H9 (cell line): ENCODE measurements at regions not wholly inside any gene's neighbourhood (a gene's known extent, or its start where the extent isn't known, plus 50 kb on each side); places are given as distances from the start of the nearest gene placed in this dataset.

Experiments
- DNase-seq: peaks from one replicate; pipeline ENCODE4 v3.0.0-alpha.2; 2017
- H2AFZ ChIP-seq: one replicate; pipeline ENCODE4 v1.6.1; 2013; ENCODE audit warnings: mild to moderate bottlenecking, low read length, control low read depth, moderate library complexity
- H2AK5ac ChIP-seq: 2 replicates; pipeline ENCODE4 v1.6.1; 2013; ENCODE audit warnings: low read length, control low read depth, mixed read lengths; ENCODE audit not compliant: insufficient read length
- H2BK120ac ChIP-seq: one replicate; pipeline ENCODE4 v1.6.1; 2013; ENCODE audit warnings: low read depth, mild to moderate bottlenecking, low read length, control low read depth, inconsistent platforms; ENCODE audit not compliant: poor library complexity, severe bottlenecking
- H2BK12ac ChIP-seq: 2 replicates; pipeline ENCODE4 v1.6.1; 2013; ENCODE audit warnings: low read length, control low read depth, mixed read lengths, low read depth; ENCODE audit not compliant: insufficient read length
- H2BK15ac ChIP-seq: 2 replicates; pipeline ENCODE4 v1.6.1; 2013; ENCODE audit warnings: low read depth, low read length, control low read depth
- H2BK20ac ChIP-seq: one replicate; pipeline ENCODE4 v1.6.1; 2013; ENCODE audit warnings: low read depth, mild to moderate bottlenecking, low read length, control low read depth, inconsistent platforms; ENCODE audit not compliant: poor library complexity, severe bottlenecking
- H2BK5ac ChIP-seq: 2 replicates; pipeline ENCODE4 v1.6.1; 2013; ENCODE audit warnings: low read length, control low read depth, mixed read lengths; ENCODE audit not compliant: insufficient read length
- H3K14ac ChIP-seq: 2 replicates; pipeline ENCODE4 v1.6.1; 2013; ENCODE audit warnings: low read length, control low read depth; ENCODE audit not compliant: insufficient read depth
- H3K18ac ChIP-seq: 2 replicates; pipeline ENCODE4 v1.6.1; 2013; ENCODE audit warnings: low read depth, mild to moderate bottlenecking, mixed read lengths, low read length, control low read depth; ENCODE audit not compliant: insufficient read length
- H3K23ac ChIP-seq: 2 replicates; pipeline ENCODE4 v1.6.1; 2013; ENCODE audit warnings: low read length, control low read depth, mixed read lengths, low read depth; ENCODE audit not compliant: insufficient read length
- H3K23me2 ChIP-seq: 2 replicates; pipeline ENCODE4 v1.6.1; 2013; ENCODE audit warnings: low read depth, mild to moderate bottlenecking, mixed read lengths, low read length, control low read depth; ENCODE audit not compliant: insufficient read length, poor library complexity, severe bottlenecking
- H3K27ac ChIP-seq: 2 replicates; pipeline ENCODE4 v1.5.1; 2013; ENCODE audit warnings: low read length, control low read depth, mixed read lengths, low read depth; ENCODE audit not compliant: insufficient read length
- H3K27me3 ChIP-seq: 2 replicates; pipeline ENCODE4 v1.6.1; 2013; ENCODE audit warnings: low read length, control low read depth, inconsistent platforms; ENCODE audit not compliant: insufficient read depth
- H3K4ac ChIP-seq: 2 replicates; pipeline ENCODE4 v1.6.1; 2013; ENCODE audit warnings: low read depth, mild to moderate bottlenecking, control low read depth, inconsistent platforms, low read length, moderate library complexity
- H3K4me1 ChIP-seq: 2 replicates; pipeline ENCODE4 v1.6.1; 2013; ENCODE audit warnings: low read length, control low read depth, inconsistent platforms; ENCODE audit not compliant: insufficient read depth
- H3K4me2 ChIP-seq: 2 replicates; pipeline ENCODE4 v1.6.1; 2013; ENCODE audit warnings: low read length, control low read depth, mixed read lengths; ENCODE audit not compliant: insufficient read length, insufficient read depth
- H3K56ac ChIP-seq: 2 replicates; pipeline ENCODE4 v1.6.1; 2013; ENCODE audit warnings: low read depth, mild to moderate bottlenecking, mixed read lengths, low read length, control low read depth; ENCODE audit not compliant: insufficient read length
- H3K79me1 ChIP-seq: 2 replicates; pipeline ENCODE4 v1.6.1; 2013; ENCODE audit warnings: low read depth, mild to moderate bottlenecking, moderate library complexity, low read length, control low read depth, inconsistent platforms; ENCODE audit not compliant: insufficient read depth, poor library complexity, severe bottlenecking
- H3K79me2 ChIP-seq: 2 replicates; pipeline ENCODE4 v1.6.1; 2013; ENCODE audit warnings: low read length, control low read depth, inconsistent platforms; ENCODE audit not compliant: insufficient read depth
- H3K9ac ChIP-seq: 2 replicates; pipeline ENCODE4 v1.6.1; 2013; ENCODE audit warnings: low read length, control low read depth, mixed read lengths; ENCODE audit not compliant: insufficient read length; ENCODE audit errors: extremely low read depth
- H3K9me3 ChIP-seq: one replicate; pipeline ENCODE4 v1.6.1; 2013; ENCODE audit warnings: low read depth, low read length, inconsistent platforms; ENCODE audit not compliant: control insufficient read depth
- H3T11ph ChIP-seq: one replicate; pipeline ENCODE4 v1.6.1; 2013; ENCODE audit warnings: mild to moderate bottlenecking, low read length, control low read depth, inconsistent platforms
- H4K20me1 ChIP-seq: one replicate; pipeline ENCODE4 v1.6.1; 2013; ENCODE audit not compliant: control insufficient read depth, insufficient read length, insufficient read depth
- H4K5ac ChIP-seq: 2 replicates; pipeline ENCODE4 v1.6.1; 2013; ENCODE audit warnings: low read depth, mild to moderate bottlenecking, mixed read lengths, low read length, control low read depth; ENCODE audit not compliant: insufficient read length
- H4K8ac ChIP-seq: replicated peaks from 2 replicates; pipeline ENCODE4 v1.6.1; 2013; ENCODE audit warnings: low read length, control low read depth, mixed read lengths, low read depth; ENCODE audit not compliant: insufficient read length
- H4K91ac ChIP-seq: 2 replicates; pipeline ENCODE4 v1.6.1; 2013; ENCODE audit warnings: low read depth, mild to moderate bottlenecking, moderate library complexity, mixed read lengths, low read length, control low read depth; ENCODE audit not compliant: insufficient read length
- H3K27ac Mint-ChIP-seq, 3 experiments: 2 replicates in 2 of 3; 3 replicates in 1 of 3; pipeline ENCODE4 v1.8.0; 2020 to 2021; ENCODE audit warnings: mixed read lengths in 3 of 3, mild to moderate bottlenecking in 1 of 3, moderate library complexity in 1 of 3
- H3K27me3 Mint-ChIP-seq: 2 replicates; pipeline ENCODE4 v1.8.0; 2021; ENCODE audit warnings: low read depth, mild to moderate bottlenecking, moderate library complexity, mixed read lengths
- H3K36me3 Mint-ChIP-seq, 3 experiments: 2 replicates in 2 of 3; 3 replicates in 1 of 3; pipeline ENCODE4 v1.8.0; 2020 to 2021; ENCODE audit warnings: low read depth in 3 of 3, mixed read lengths in 3 of 3; ENCODE audit not compliant: insufficient read depth in 1 of 3
- H3K4me1 Mint-ChIP-seq, 2 experiments: 2 replicates each; pipeline ENCODE4 v1.8.0; 2020; ENCODE audit warnings: mixed read lengths in 2 of 2
- H3K4me3 Mint-ChIP-seq, 2 experiments: 2 replicates in 1 of 2; 3 replicates in 1 of 2; pipeline ENCODE4 v1.8.0; 2020 to 2021; ENCODE audit warnings: mild to moderate bottlenecking in 2 of 2, mixed read lengths in 2 of 2, moderate library complexity in 1 of 2
- H3K9me3 Mint-ChIP-seq, 2 experiments: 2 replicates in 1 of 2; 3 replicates in 1 of 2; pipeline ENCODE4 v1.8.0; 2020; ENCODE audit warnings: mild to moderate bottlenecking in 2 of 2, mixed read lengths in 2 of 2, moderate library complexity in 1 of 2
- CTCF ChIP-seq: fragments of 200-600 bp; sonication (generic); conservative IDR thresholded peaks from 3 replicates; pipeline ENCODE4 v1.8.0; 2021; ENCODE audit warnings: antibody characterized with exemption, mild to moderate bottlenecking
- WGBS: extraction: QIAGEN DNeasy Blood & Tissue Kit; methylation state at CpG from one replicate; pipeline ENCODE4 v1.1.7; 2013; ENCODE audit warnings: missing lambda C conversion rate, low lambda C conversion rate, mixed read lengths; ENCODE audit not compliant: insufficient read length; ENCODE audit errors: extremely low coverage; 5-methylcytosine and 5-hydroxymethylcytosine counted together

- Mint-ChIP-seq H3K36me3 (no peaks in the 10 kb centered on the region), H3K9me3 (no peaks in the 10 kb centered on the region), H3K4me3 (no peak overlapping the region), H3K27ac (no peak overlapping the region), H3K4me1 (peaks cover 5 to 7% of the 10 kb centered on the region in 2 experiments; a peak in 3 of 4 replicates), H3K27me3 (no peaks in the 10 kb centered on the region)
- no peak overlapping the region for H2BK15ac ChIP-seq
- H3K9ac ChIP-seq, result no peak overlapping the region
- H3K14ac ChIP-seq, result no peak overlapping the region
- no peak overlapping the region for H2AFZ ChIP-seq
- H3K79me2 ChIP-seq, result no peaks in the 10 kb centered on the region
- H2BK20ac ChIP-seq, result no peak overlapping the region
- no peak overlapping the region for H4K5ac ChIP-seq
- H3K4ac ChIP-seq, result no peak overlapping the region
- no peak overlapping the region for H3K18ac ChIP-seq
- H2BK12ac ChIP-seq, result no peak overlapping the region
- no peak overlapping the region for H3K56ac ChIP-seq
- no peak overlapping the region for H2BK120ac ChIP-seq
- TF ChIP-seq CTCF, result no peak
- H4K91ac ChIP-seq, result no peak overlapping the region
- H4K8ac ChIP-seq, result no peak overlapping the region
- H3K4me2 ChIP-seq, result no peak overlapping the region
- H3K4me1 ChIP-seq, result no peaks in the 10 kb centered on the region
- H2BK5ac ChIP-seq, result no peak overlapping the region
- DNase-seq, result no peak
- H2AK5ac ChIP-seq, result no peak overlapping the region
- H3T11ph ChIP-seq, result no peak overlapping the region
- no peak overlapping the region for H3K23ac ChIP-seq
- H3K79me1 ChIP-seq, result no peaks in the 10 kb centered on the region
- H3K27ac ChIP-seq, result no peak overlapping the region
- H3K9me3 ChIP-seq, result no peaks in the 10 kb centered on the region
- H4K20me1 ChIP-seq, result no peaks in the 10 kb centered on the region
- no CpG with 5 or more reads among the region's 4 CpGs for WGBS
- no peaks in the 10 kb centered on the region for H3K23me2 ChIP-seq
- no peaks in the 10 kb centered on the region for H3K27me3 ChIP-seq
Observed at GRCh38 chr13:103656311-103656710, 590.1 kb upstream of the SLC10A2 start.
